ENCODE measurements at regions not wholly inside any gene's neighbourhood (a gene's known extent, or its start where the extent isn't known, plus 50 kb on each side); places are given as distances from the start of the nearest gene placed in this dataset.

GRCh38 chr6:85364344-85364743 is 85.5 kb upstream of the NT5E start:
- H3K4me2 ChIP-seq (ENCODE audit: low read depth, low read length): no peak overlapping the region; the same call in 1 of the 2 replicates
- no peaks in the 10 kb centered on the region for H3K9me3 ChIP-seq (ENCODE audit: control insufficient read depth, insufficient read depth, low read length)
- CTCF ChIA-PET: no interaction called here
- BruUV-seq (replicated peaks): no TSS peak
- DNase-seq (peak; percentile 85), ATAC-seq (ENCODE audit: low read depth) (peak; percentile 30; the same call in 1 of the 2 replicates)
- peak overlapping the region; percentile 25; the same call in 1 of the 2 replicates for H4K5ac ChIP-seq (ENCODE audit: low read depth, low read length)
- no peak overlapping the region for H3K4me3 ChIP-seq (ENCODE audit: insufficient read depth, low read depth, low read length)
- no peaks in the 10 kb centered on the region for H3K36me3 ChIP-seq (ENCODE audit: control insufficient read depth, insufficient read depth, low read length)
- no CpG with 5 or more reads among the region's 2 CpGs for WGBS, 2 experiments (ENCODE audit: extremely low coverage in 2 of 2, insufficient read length in 1 of 2)
- H4K20me1 ChIP-seq (ENCODE audit: insufficient read depth, low read length): no peaks in the 10 kb centered on the region; the same call in 1 of the 2 replicates
- peak overlapping the region; percentile 72 for H2BK5ac ChIP-seq (ENCODE audit: low read depth, low read length, poor library complexity, severe bottlenecking)
- H3K9ac ChIP-seq (ENCODE audit: low read depth, low read length): no peak overlapping the region
- peak overlapping the region; percentile 42 for H3K4ac ChIP-seq (ENCODE audit: low read depth, low read length)
- TF ChIP-seq MXI1 (IDR thresholded peaks at IDR 0.05; ENCODE audit: borderline replicate concordance, low read depth, low read length) (no peak), POLR2A (IDR thresholded peaks at IDR 0.05; ENCODE audit: low read depth, low read length) (no peak), USF2 (IDR thresholded peaks at IDR 0.05; ENCODE audit: low read depth, low read length) (peak; percentile 35; the same call in 1 of the 2 replicates), FOS (IDR thresholded peaks at IDR 0.05; ENCODE audit: low read depth, low read length) (peak; percentile 44), NFE2L2 (IDR thresholded peaks at IDR 0.05; ENCODE audit: low read depth, low read length) (no peak)
- dilution Hi-C loops (cut with HindIII; ENCODE audit: low sequenced_read_pairs, unreplicated experiment) (no loop called here), intact Hi-C loops (cut with micrococcal nuclease) (loop anchor here (5.0 kb wide), 1 partner anchor 228 kb away; the partner anchor contains the start of gene SNX14), in situ Hi-C loops (cut with MboI; ENCODE audit: low sequenced_read_pairs) (loop anchor here (5.0 kb wide), 1 partner anchor 43 kb away; no protein-coding TSS in a partner anchor)
- H2BK20ac ChIP-seq (ENCODE audit: low read depth, low read length): peak overlapping the region; percentile 71; the same call in 1 of the 2 replicates
- H3K56ac ChIP-seq (ENCODE audit: extremely low read depth, insufficient read depth, low read length): no peak overlapping the region
- H2BK15ac ChIP-seq (ENCODE audit: low read depth, low read length): peak overlapping the region; percentile 74; the same call in 2 of the 3 replicates
- H3K9me1 ChIP-seq (ENCODE audit: insufficient read depth, low read length): peaks cover 15% of the 10 kb centered on the region
- H3K14ac ChIP-seq (replicated peaks; ENCODE audit: low read depth, low read length): peak overlapping the region; percentile 11
- H3K4me1 ChIP-seq (ENCODE audit: control insufficient read depth, insufficient read depth, low read length): peaks cover 16% of the 10 kb centered on the region
- H3K23ac ChIP-seq (ENCODE audit: low read depth, low read length): peak overlapping the region; percentile 3; the same call in 1 of the 2 replicates
- H3K18ac ChIP-seq (ENCODE audit: low read depth, low read length): peak overlapping the region; percentile 74
- H4K8ac ChIP-seq (ENCODE audit: low read depth in 2 of 2, low read length in 2 of 2): peak overlapping the region in 1 of 2 experiments; percentile 53; a peak in 3 of 4 replicates
- H3K27ac ChIP-seq (ENCODE audit: insufficient read depth, low read length): no peak overlapping the region
- no peaks in the 10 kb centered on the region for H3K27me3 ChIP-seq (ENCODE audit: control insufficient read depth, insufficient read depth, low read length)
- peak overlapping the region; percentile 66 for H2BK120ac ChIP-seq (ENCODE audit: low read depth, low read length)
- H2AK5ac ChIP-seq (ENCODE audit: low read depth, low read length): peak overlapping the region; percentile 38; the same call in 1 of the 2 replicates
- POLR2A ChIA-PET (ENCODE audit: unreplicated experiment): no interaction called here
- peak overlapping the region; percentile 27 for H4K91ac ChIP-seq (ENCODE audit: insufficient read depth, low read depth, low read length)
- peak overlapping the region; percentile 69 for H2AK9ac ChIP-seq (replicated peaks; ENCODE audit: low read depth, low read length, poor library complexity)
- H3K79me1 ChIP-seq (ENCODE audit: low read depth in 1 of 2, low read length in 2 of 2): peaks cover under 1 to 9% of the 10 kb centered on the region in 2 experiments; a peak in 2 of 4 replicates
- peak overlapping the region; percentile 59 for H2AFZ ChIP-seq (replicated peaks; ENCODE audit: low read length, poor library complexity)

Data from IMR-90 (cell line).